Right renal cortex interstitium (tissue), 3 donors: ENCODE measurements at regions not wholly inside any gene's neighbourhood (a gene's known extent, or its start where the extent isn't known, plus 50 kb on each side); places are given as distances from the start of the nearest gene placed in this dataset.

Source experiments
- DNase-seq, 3 donors: peaks; one replicate each; pipeline ENCODE4 v3.0.0-alpha.2; 2013; ENCODE audit warnings: low read depth in 3 of 3, low spot score in 2 of 3

DNA sequence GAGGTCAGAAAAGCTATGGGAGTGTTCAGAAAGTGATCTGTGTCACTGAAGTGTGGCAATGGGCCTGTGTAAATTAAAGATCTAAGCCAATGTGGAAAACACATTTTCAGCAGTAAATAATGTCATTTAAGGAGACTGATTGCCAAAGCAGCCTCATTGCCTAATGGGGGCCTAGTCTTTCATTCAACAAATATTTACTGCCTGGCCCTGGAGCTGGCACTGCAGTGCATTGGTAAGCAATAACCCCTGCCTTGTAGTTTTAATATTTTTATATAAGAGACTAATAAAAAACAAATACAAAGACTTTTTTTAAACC, 326.6 kb downstream of the BTG1 start:
- DNase-seq, result no peak

DNA sequence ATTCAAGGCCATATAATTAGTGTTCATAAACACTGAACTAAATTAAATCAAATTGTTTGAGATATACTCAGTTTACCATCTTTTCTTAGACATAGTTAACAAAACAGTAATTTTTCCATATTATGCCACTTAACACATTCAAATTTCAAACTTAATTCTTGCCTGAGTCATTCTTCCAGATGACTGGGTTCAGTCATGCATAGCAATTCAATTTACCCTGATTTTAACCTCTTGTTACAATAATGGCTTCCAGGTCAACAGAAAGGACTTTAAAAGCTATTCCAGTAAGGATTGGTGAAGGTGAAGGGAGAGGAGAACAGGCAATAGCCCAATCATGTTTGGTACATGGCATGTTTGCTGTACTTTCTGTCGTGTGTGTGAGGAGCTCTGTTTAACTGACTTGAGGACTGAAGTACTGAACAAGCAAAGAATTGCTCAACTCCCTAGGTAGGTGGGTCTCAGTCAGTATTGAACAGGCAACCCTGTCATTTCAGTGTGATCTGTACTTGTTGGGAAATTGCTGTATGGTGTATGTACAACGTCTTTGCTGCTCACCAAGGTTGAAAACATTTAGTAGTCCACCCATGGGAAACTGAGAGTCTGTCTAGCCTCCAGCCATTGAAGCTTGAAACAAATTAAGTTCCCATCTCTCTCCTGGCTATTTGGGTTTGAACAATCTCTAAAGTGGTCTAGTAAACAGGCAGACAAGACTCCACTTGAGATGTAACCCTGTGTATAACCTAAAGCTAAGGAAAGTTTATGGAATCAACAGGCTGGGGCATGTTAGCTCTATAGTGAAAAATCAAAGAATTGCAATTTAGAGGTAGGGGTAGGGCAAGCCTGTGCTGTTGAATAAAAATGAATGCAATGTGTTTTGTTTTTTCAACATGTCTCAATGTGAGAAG, 327.2 kb downstream of the BTG1 start:
- no peak for DNase-seq

DNA sequence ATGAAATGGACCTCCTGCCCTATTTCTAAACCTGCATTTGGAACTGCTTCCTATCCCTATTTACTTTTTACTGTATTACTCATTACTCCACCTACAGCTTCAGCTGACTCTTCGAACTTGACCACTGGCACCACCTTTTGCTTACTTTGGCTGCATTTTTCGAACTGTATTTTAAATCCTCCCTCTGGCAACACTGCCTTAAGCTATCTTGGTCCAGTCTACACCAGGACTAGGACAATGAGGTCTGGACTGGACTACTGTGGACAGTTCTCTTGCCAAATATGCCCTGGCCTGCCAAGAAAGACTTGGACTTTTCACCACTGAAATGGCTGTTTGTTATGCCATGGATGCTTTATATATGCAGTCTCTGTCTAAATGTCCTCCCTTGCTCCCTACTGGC, 328.1 kb downstream of the BTG1 start:
- DNase-seq, result no peak

DNA sequence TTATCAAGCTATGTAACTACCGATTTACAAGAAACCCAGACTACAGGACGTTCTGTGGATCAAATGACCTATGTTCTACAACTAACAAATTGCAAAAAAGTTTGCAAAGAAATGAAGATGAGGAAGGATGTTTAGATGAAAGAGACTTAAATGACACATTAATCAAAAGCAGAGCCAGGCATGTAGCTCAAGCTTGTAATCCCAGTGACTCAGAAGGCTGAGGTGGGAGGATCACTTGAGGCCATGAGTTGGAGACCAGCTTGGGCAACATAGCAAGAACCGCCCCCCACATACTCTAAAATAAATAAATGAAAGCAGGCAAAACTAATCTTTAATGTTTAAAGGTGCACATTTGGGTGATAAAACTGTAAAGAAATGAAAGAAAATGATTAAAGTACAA, 331.9 kb downstream of the BTG1 start:
- DNase-seq, result no peak

DNA sequence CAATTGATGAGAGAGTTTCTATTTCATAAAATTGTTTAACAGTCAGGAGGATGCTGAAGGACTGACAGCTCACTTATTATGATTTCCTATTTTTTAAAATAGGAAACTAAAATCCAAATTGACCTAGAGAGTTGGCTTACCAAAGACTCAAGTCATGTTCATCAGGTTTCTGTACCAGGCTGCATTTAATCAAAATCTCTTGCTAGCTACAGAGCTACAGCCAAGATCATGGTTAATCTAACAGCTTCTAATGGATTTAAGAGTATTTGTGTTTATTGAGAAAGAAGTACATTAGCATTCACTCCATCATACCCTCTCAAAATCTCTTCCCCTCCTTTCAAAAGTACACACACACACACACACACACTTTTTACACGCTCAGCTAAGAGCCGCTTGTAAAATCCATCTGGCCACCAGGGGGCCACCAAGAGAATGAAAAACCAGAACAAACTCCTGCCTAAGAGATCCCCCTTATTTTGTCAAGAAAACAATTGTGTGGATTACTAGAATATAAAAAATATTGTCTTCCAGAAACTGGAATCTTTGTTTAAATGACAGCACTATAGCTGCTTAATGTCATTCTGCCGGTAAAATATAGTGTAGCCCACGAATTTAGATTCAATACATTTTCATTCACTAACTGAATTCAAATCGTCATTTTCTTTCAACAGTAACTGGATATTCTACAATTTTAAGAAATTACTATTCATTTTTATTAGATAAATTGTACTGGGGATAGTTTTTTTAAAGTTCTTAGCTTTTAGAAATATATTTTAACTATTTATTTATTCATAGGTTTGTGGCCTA, 334.0 kb downstream of the BTG1 start:
- DNase-seq, result peak in 2 of 3 donors; percentile 29 to 64

DNA sequence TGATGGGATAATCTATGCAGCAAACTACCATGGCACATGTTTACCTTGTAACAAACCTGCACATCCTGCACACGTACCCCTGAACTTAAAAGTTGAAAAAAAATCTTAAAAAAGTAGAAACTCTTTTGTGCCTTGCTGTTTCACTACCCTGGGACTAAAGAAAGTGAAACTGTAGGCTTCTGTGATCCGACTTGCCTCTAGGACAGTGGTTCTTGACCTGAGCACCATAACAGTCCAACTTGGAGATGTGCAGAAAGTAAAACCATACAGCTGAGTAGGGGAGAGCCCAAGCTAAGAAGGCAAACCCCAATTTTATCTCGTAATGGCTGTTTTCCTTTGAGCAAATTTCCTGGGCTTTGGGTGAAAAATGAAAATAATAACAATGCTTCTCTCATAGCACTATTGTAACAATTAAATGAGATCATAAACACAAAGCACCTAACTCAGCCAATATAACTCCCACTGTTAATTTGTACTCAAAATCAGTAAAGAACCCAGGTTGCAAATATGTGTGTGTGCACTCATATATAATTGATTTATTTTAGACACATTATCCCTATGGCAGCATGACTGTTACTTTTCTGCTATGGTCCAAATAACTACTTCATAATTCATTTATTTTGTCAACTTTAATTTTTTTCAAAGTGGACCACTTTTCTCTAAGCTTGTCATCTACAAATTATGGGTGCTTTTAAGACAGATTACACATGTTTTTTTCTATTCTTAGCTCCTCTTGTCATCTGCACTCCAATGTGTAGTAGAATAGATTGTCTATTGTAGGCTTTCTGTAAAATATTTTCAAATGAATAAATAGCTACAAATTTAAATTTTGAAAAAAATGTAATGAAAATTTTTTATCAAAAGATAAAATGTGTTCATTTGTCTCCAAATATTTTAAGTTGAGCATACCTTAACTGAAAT, 334.9 kb downstream of the BTG1 start:
- no peak for DNase-seq

DNA sequence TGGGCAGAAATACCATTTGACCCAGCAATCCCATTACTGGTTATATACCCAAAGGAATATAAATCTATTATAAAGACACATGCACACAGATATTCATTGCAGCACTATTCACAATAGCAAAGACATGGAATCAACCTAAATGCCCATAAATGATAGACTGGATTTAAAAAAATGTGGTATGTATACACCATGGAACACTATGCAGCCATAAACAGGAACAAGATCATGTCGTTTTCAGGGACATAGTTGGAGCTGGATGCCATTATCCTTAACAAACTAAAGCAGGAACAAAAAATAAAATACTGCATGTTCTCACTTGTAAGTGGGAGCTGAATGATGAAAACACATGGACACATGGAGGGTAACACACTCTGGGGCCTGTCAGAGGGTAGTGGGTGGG, 335.6 kb downstream of the BTG1 start:
- no peak for DNase-seq

DNA sequence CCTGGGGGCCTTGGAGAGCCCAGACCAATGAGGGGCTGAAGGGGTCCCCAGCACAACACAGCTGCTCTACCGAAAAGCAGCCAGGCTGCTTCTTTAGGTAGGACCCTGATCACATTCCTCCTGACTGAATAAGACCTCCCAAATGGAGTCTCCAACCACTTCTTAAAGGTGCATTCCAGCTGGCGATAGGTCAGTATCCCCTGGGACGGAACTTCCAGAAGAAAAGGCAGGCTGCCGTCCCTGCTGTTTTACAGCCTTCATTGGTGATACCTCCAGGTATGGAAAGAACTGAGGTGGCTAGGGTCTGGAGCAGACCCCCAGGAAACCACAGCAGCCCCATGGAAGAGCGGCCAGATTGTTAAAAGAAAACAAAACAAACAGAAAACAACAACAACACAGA, 340.6 kb downstream of the BTG1 start:
- no peak for DNase-seq

DNA sequence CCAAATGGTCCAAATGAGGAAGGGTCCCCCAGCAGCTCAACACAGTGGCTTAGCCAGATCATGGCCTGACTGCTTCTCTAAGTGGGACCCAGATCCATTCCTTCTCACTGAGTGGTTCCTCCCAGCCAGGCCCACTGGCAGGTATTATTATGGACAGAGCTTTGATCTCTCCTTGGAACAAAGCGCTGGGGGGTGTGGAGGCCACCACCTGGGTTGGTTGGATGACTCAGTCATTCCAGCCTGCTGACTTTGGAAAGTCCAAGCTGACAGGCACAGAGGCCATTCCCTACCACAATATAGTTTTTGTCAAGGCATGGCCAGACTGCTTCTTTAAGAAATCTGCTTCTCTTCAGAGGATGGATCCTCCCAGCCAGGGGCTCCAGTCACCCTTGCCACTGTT, 341.1 kb downstream of the BTG1 start:
- no peak for DNase-seq

DNA sequence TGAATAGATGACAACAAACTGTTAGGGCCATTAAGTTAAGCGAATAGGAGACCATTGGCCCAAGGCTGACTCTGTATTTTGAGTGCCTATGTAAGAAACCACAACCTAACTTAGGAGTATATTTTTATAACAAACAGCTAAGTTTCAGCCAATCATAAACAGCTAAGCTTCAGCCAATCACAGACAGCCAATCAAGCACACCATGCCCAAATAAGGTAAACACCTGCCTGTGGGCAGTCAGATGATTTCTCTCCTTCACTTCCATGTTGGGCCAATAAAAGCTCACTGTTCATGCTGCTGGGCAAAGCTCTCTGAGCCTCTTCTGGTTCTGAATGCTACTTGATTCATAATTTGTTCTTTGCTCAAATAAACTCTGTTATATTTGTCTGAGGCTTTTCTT, 344.6 kb downstream of the BTG1 start:
- DNase-seq, result no peak

DNA sequence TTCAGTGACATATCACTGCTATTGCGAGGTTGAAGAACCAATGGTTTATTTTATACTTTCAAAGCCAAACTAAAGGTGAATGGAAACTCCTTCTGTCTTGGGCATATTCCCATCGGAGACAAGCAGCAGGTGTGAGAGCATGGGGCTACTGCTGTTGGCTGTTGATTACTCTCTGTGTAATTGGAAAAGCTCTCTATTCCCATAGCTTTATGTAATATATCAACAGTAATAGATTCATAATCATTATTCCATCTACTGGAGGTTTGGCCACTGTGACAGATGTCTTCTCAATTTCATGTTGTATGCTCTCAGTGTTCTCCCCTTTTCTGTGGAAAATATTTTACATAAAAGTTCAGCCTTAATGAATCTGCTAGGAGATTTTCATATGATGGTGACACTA, 352.0 kb downstream of the BTG1 start:
- no peak for DNase-seq

DNA sequence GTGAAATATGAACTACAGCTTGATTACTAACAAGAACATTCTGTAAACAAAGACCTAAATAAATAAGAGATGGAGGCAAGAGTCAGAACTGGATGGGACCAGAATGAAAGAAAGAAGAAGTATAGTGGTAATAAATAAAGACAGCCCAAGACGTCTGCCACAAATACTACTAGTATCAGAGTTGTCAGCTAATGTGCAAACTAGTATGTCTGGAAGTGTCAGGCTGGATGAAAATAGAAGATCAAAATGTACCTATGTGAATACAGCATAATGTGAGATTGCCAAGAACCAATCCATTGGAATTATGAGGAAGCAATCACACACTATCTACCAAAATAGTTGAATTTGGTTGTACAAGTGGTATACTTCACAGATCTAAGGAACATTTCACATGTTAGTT, 353.0 kb downstream of the BTG1 start:
- DNase-seq, result no peak

DNA sequence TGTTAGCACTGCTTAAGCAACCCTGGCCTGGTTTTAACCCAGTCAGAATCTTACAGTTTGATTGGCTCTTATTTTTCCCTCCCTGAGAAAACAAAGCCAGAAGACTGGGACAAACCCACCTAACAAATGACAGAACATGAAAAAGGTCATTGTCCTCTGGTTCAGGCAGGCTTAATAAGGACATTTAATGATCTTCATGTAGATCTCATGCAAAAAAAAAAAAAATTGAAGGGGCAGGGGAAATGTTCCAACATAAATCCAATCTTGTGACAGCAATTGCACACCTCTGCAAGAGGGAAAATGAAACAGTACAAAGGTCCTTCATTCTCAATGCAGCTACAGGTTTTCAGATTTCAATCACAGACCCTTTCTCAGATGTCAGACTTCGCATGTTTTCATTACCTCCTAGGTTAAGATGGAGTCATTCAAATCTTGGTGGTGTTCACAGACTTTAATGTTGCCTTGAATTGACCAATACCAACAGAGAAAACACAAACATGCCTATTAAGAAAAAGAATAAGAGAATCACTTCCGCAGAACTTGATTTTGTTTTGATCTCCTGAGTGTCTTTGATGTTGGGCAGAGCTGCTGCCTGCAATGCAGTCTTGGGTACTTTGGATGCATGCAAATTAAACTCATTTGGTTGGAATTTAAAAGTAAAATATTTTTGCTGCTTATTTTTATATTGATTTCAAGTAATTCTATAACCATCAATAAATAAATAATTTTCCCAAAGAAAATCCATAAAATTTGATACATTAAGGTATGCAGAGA, 359.0 kb downstream of the BTG1 start:
- DNase-seq, result no peak

DNA sequence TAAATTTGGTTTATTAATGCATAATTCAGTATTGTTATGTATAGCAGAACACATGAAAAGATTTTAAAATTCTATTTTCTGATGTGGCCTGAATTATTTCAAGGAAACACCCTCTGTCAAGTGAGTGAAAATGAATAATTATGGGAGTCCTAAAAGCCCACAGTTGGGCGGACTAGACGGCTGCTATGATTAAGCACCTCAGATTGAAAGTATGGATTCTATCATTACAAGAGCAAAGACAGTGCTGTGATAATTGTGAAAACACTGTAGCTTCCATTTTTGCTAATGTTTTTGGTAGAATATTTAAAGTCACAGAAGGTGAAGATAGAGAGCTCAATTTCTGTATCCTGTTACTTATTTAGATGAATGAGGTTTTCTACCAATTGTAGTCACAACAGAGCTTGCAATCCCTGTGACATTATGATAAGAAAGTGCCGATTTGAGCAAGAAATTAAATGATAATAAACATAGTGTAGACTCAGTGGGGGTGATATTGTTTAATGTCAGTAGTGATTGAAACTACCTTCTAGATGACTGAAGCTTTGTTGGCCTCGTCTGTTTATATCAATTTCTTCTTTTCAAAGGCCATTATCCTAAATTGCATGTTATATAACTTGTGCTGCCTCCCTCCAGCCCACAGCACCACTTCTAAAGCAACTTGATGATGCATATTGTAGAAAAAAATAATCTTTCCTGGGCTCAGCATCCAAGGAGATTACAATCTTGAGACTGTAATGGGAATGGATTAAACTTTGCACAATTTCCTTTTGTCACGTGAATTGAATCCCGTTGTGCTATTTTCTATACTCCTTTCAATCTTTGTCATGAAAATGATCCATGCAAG, 359.8 kb downstream of the BTG1 start:
- DNase-seq, result no peak

DNA sequence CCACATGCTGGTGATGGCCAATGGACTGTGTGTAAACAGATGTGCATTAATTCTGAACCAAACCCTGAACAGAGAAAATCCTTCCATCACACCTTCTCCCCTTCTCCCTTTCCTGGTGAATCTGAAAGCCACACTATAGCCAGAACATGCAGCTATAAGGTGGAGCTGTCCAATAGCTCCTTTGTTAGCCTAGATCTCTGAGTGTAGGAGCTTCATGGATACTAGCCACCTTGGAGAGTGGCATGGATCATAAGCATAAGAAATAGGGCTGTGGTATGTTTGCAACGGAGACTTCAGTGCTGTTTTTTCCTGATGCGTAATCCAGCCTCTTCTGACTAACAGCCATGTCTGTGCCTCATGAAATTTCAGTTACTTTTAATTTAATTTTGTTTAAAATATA, 364.5 kb downstream of the BTG1 start:
- no peak for DNase-seq

DNA sequence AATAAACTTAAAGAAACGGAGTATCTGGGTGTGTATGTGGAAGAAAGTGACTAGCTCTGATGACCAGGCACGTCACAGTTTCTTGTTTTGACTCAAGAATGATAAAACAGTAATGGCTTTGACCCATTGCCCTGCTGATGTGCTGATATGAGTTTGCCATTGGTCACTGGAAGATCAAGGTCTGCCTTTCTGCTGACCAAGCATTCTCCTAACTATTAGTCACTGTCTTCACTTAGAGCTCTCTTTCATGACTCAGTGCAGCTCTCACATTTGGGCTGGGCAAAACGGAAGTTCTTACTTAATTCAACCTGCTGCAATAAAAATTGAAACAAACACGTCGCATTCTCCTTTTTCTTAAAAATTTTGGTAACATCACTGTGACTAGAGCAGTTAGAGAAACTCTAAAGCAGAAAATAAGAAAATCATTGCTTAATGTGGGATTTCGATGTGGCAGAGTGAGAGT, 366.7 kb downstream of the BTG1 start:
- DNase-seq, result no peak

DNA sequence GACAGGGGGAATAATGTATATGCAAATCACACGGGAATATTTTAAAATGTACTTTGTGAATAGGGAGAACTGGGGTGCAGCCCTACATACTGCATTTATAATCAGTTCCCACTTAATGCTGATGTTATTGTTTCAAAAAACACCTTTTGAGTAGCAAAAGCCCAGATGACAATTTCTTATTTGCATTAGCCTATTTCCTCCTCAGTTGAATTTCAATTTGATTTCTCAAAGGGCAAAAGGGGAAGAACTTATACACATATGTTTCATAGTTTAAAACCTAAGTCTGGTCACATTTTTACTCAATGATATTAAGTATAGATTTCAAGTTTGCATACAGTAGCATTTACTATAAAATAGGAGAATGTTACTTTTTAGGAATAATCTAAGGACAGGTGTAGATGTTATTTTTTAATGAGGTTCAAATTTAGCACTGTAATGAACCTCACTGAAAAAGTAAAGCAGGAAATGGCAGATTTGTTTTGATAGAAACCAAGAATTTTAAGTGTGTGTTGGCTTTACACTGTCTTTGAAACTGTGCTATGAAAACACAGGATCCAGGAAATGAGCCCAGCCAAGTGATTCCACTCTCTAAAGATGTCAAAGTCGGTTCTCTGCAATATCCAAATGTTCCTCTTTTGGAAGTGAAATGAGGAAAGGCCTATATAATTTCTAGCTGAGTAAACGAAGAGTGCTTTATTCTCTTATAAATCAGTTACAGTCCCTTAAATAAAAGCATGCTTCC, 367.4 kb downstream of the BTG1 start:
- no peak for DNase-seq

DNA sequence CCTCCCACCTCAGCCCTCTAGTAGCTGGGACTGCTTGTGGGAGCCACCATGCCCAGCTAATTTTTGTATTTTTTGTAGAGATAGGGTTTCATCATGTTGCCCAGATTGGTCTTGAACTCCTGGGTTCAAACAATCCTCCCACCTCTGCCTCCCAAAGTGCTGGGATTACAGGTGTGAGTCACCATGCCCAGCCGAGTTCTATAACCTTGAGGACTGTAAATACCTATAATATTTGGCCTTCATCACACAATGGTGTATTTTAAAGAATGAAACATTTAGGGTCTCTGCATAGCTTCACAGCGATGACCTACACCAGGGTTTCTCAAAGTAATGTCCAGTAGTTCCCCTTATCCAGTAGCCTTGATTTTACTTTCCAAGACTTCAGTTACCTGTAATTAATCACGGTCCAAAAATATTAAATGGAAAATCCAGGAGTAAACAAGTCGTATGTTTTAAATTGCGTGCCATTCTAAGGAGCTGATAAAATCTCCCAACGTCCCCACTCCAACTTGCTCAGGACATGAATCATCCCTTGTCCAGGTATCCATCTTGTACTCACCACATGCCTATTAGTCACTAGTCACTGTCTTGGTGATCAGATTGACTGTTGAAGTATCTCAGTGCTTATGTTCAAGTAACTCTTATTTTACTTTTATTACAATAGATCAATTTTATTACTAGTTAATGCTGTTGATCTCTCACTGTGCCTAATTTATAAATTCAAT, 368.2 kb downstream of the BTG1 start:
- no peak for DNase-seq
